VCaP (cell line): ENCODE measurements at regions not wholly inside any gene's neighbourhood (a gene's known extent, or its start where the extent isn't known, plus 50 kb on each side); places are given as distances from the start of the nearest gene placed in this dataset.

Source experiments
- H3K27ac ChIP-seq: fragments of 450-650 bp; 2 replicates; pipeline ENCODE4 v1.5.1; 2017
- TF ChIP-seq, protein P1 (sequence below): fragments of 450-650 bp; conservative IDR thresholded peaks from 2 replicates; pipeline ENCODE4 v1.5.1; 2017; ENCODE audit warnings: mild to moderate bottlenecking, moderate library complexity

DNA sequence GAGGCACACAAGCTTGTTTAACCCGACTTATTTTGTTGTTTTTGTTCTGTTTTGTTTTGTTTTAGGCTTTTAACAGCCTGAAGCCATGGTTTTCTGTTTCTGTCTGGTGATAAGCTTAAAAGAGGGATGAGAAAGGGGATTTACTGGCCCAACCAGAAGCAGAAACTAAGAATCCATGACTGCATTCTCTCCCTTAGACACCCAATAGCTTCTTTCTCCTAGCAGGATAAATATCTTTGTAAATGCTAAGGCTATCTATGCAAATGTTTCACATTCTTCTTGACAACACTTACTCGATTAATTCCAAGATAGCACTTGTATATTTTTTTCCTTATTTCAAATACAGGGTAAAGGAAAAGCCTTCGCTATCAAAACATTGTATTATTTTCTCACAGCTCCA lies 53.7 kb upstream of the SMAD1 start:
- H3K27ac ChIP-seq = no peak overlapping the region
- TF ChIP-seq, protein P1, sequence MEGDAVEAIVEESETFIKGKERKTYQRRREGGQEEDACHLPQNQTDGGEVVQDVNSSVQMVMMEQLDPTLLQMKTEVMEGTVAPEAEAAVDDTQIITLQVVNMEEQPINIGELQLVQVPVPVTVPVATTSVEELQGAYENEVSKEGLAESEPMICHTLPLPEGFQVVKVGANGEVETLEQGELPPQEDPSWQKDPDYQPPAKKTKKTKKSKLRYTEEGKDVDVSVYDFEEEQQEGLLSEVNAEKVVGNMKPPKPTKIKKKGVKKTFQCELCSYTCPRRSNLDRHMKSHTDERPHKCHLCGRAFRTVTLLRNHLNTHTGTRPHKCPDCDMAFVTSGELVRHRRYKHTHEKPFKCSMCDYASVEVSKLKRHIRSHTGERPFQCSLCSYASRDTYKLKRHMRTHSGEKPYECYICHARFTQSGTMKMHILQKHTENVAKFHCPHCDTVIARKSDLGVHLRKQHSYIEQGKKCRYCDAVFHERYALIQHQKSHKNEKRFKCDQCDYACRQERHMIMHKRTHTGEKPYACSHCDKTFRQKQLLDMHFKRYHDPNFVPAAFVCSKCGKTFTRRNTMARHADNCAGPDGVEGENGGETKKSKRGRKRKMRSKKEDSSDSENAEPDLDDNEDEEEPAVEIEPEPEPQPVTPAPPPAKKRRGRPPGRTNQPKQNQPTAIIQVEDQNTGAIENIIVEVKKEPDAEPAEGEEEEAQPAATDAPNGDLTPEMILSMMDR = no peak

DNA sequence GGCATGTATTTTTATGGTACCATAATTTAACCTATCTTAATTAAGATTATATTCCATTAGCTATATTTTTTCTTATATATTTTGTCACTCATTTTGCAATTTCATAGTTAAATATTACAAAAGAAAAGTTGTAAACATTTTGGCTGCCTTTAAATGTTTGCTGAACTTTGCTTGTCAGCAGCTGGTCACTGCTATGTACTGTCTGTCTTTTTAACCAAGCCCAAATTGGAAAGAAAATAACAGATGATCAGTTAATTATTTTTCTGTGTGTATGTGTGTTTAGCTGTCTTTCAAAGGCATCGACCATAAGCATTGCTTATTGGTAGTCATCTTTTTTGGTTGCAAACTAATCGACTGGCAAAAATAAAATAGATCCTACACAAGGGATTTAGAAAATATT lies 54.4 kb upstream of the SMAD1 start:
- TF ChIP-seq, protein P1 = no peak
- no peak overlapping the region for H3K27ac ChIP-seq

GRCh38 chr4:145423017-145423708 lies 58.5 kb upstream of the SMAD1 start:
- TF ChIP-seq, protein P1 = no peak
- H3K27ac ChIP-seq = no peak overlapping the region

GRCh38 chr4:145420595-145421214 lies 60.9 kb upstream of the SMAD1 start:
- TF ChIP-seq, protein P1 = no peak

DNA sequence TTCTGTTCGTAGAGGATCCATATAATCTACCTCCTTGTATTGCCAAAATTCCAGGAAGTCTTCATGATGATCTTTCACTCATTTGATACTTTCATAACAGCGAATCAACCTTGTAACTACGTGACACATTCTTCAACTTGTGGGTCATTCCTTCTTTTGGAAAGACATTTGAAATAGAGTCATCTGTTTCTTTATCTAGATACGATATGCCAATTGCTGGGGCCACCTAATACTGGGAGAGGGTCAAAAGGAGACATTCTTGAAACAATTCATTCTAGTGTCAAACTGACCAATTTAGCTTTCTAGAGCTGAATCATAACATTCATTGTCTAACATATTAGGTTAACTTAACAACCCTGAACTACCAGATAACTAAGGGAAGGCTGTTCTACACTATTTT lies 62.9 kb upstream of the SMAD1 start:
- TF ChIP-seq, protein P1 = no peak
- H3K27ac ChIP-seq = no peak overlapping the region

More at GRCh38 chr4:145420595-145421214, 60.9 kb upstream of the SMAD1 start:
- no peak overlapping the region for H3K27ac ChIP-seq

- H3K27ac ChIP-seq = no peak overlapping the region
- TF ChIP-seq, protein P1 = no peak
These were observed 64.1 kb upstream of the SMAD1 start for GRCh38 chr4:145417348-145418130.

DNA sequence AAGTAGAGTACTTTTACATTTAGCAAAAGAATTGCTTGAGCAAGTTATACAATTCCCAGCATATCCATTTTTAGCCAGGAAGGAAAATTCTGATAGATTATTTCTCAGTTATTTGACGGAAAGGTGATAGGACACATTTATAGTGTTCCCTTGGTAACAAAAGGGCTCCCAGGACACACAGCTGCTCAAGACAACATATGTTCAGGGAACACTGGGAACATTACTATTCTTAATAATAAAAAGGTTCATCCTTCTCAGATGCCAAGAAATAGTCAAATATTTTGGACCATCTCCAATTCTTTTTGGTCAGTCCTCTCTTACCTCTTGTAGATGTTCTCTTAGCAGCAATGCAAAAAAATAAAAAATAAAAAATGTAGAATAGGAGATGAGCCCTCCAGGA lies 66.8 kb upstream of the SMAD1 start:
- TF ChIP-seq, protein P1 = no peak

More for the DNA sequence above, 66.8 kb upstream of the SMAD1 start:
- H3K27ac ChIP-seq = no peak overlapping the region
